NT2/D1 (cell line): ENCODE measurements at regions not wholly inside any gene's neighbourhood (a gene's known extent, or its start where the extent isn't known, plus 50 kb on each side); places are given as distances from the start of the nearest gene placed in this dataset.

Experiments
- SUZ12 ChIP-seq: IDR thresholded peaks from 2 replicates; pipeline ENCODE4 v1.6.1; 2011; ENCODE audit not compliant: insufficient read length, insufficient read depth; ENCODE audit errors: extremely low read depth
- YY1 ChIP-seq: IDR thresholded peaks from 2 replicates; pipeline ENCODE4 v1.6.1; 2011; ENCODE audit not compliant: insufficient read length, insufficient read depth
- ZNF274 ChIP-seq: IDR thresholded peaks from 2 replicates; pipeline ENCODE4 v1.6.1; 2011; ENCODE audit warnings: mild to moderate bottlenecking, low read depth, low read length

DNA sequence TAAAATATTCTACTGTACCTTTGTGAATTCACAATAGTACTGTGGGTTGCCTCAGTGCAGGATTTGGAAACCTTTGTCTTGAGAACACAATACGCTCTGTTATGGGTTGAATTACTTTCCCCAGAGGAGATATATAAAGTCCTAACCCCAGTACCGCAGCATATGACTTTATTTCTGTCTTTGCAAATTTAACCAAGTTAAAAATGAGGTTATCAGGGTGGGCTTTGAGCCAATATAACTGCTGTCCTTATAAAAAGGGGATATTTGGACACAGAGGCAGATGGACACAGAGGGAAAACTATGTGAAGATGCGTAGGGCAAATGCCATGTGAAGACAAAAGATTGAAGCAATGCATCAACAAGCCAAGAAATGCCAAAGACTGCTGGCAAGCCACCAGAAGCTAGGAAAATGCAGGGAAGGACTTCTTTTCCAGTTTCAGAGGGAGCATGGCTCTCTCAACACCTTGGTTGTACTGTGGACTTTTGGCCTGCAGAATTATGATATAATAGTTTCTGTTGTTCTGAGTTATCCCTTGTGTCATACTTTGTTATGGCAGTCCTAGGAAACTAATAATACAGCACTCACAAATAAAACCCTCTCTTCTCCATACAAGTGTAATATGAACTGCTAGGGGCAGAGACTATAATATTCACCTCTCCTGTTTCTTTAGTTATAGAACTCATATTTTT, 292.6 kb upstream of the SPTLC3 start:
- TF ChIP-seq SUZ12 = no peak
- TF ChIP-seq YY1 = no peak
- TF ChIP-seq ZNF274 = no peak
